ENCODE measurements at regions not wholly inside any gene's neighbourhood (a gene's known extent, or its start where the extent isn't known, plus 50 kb on each side); places are given as distances from the start of the nearest gene placed in this dataset.
"Not testable (repeated sequence)": the region's sequence is repeated elsewhere in the genome, so short reads cannot be mapped to it uniquely, and the experiment has no call there.

- in situ Hi-C loops (cut with HindIII; ENCODE audit: low sequenced_read_pairs), result no loop called here
Measured at GRCh38 chr5:105054406-105054805, 1491.8 kb upstream of the NUDT12 start.

GRCh38 chr5:105042623-105043022 is 1480.0 kb upstream of the NUDT12 start:
- in situ Hi-C loops (cut with HindIII; ENCODE audit: low sequenced_read_pairs), result no loop called here

- in situ Hi-C loops (cut with HindIII; ENCODE audit: low sequenced_read_pairs), result not testable (repeated sequence)
Measured at GRCh38 chr5:105036814-105037213, 1474.2 kb upstream of the NUDT12 start.

GRCh38 chr5:105034401-105034763 is 1471.8 kb upstream of the NUDT12 start:
- in situ Hi-C loops (cut with HindIII; ENCODE audit: low sequenced_read_pairs), result no loop called here

GRCh38 chr5:105033637-105034400 is 1471.2 kb upstream of the NUDT12 start:
- in situ Hi-C loops (cut with HindIII; ENCODE audit: low sequenced_read_pairs), result no loop called here

- in situ Hi-C loops (cut with HindIII; ENCODE audit: low sequenced_read_pairs), result no loop called here
Measured at GRCh38 chr5:105032917-105033316, 1470.3 kb upstream of the NUDT12 start.

- in situ Hi-C loops (cut with HindIII; ENCODE audit: low sequenced_read_pairs), result no loop called here
Measured at GRCh38 chr5:105030153-105030552, 1467.6 kb upstream of the NUDT12 start.

GRCh38 chr5:105015098-105015497 is 1452.5 kb upstream of the NUDT12 start:
- in situ Hi-C loops (cut with HindIII; ENCODE audit: low sequenced_read_pairs), result no loop called here

GRCh38 chr5:104998572-104998971 is 1436.0 kb upstream of the NUDT12 start:
- in situ Hi-C loops (cut with HindIII; ENCODE audit: low sequenced_read_pairs), result no loop called here

- in situ Hi-C loops (cut with HindIII; ENCODE audit: low sequenced_read_pairs), result no loop called here
Measured at GRCh38 chr5:104998169-104998568, 1435.6 kb upstream of the NUDT12 start.

GRCh38 chr5:104987074-104987473 is 1424.5 kb upstream of the NUDT12 start:
- in situ Hi-C loops (cut with HindIII; ENCODE audit: low sequenced_read_pairs), result no loop called here

GRCh38 chr5:104977529-104977928 is 1414.9 kb upstream of the NUDT12 start:
- in situ Hi-C loops (cut with HindIII; ENCODE audit: low sequenced_read_pairs), result no loop called here

GRCh38 chr5:104967806-104968410 is 1405.3 kb upstream of the NUDT12 start:
- in situ Hi-C loops (cut with HindIII; ENCODE audit: low sequenced_read_pairs), result no loop called here

GRCh38 chr5:104965006-104965405 is 1402.4 kb upstream of the NUDT12 start:
- in situ Hi-C loops (cut with HindIII; ENCODE audit: low sequenced_read_pairs), result no loop called here

- in situ Hi-C loops (cut with HindIII; ENCODE audit: low sequenced_read_pairs), result no loop called here
Measured at GRCh38 chr5:104955479-104955878, 1392.9 kb upstream of the NUDT12 start.

- in situ Hi-C loops (cut with HindIII; ENCODE audit: low sequenced_read_pairs), result no loop called here
Measured at GRCh38 chr5:104952876-104953275, 1390.3 kb upstream of the NUDT12 start.

GRCh38 chr5:104951829-104952228 is 1389.2 kb upstream of the NUDT12 start:
- in situ Hi-C loops (cut with HindIII; ENCODE audit: low sequenced_read_pairs), result no loop called here

GRCh38 chr5:104947076-104947475 is 1384.5 kb upstream of the NUDT12 start:
- in situ Hi-C loops (cut with HindIII; ENCODE audit: low sequenced_read_pairs), result no loop called here

- in situ Hi-C loops (cut with HindIII; ENCODE audit: low sequenced_read_pairs), result no loop called here
Measured at GRCh38 chr5:104942735-104943134, 1380.1 kb upstream of the NUDT12 start.

- in situ Hi-C loops (cut with HindIII; ENCODE audit: low sequenced_read_pairs), result no loop called here
Measured at GRCh38 chr5:104941030-104941645, 1378.5 kb upstream of the NUDT12 start.

GRCh38 chr5:104937598-104937997 is 1375.0 kb upstream of the NUDT12 start:
- in situ Hi-C loops (cut with HindIII; ENCODE audit: low sequenced_read_pairs), result no loop called here

GRCh38 chr5:104932431-104932830 is 1369.8 kb upstream of the NUDT12 start:
- in situ Hi-C loops (cut with HindIII; ENCODE audit: low sequenced_read_pairs), result no loop called here

All from endothelial cell of hepatic sinusoid (primary cell).